HFF-Myc (cell line): ENCODE measurements at regions not wholly inside any gene's neighbourhood (a gene's known extent, or its start where the extent isn't known, plus 50 kb on each side); places are given as distances from the start of the nearest gene placed in this dataset.
A peak's percentile ranks its signal among the peaks of the same experiment; 100 is the strongest.

Source experiments
- DNase-seq: peaks from one replicate; pipeline ENCODE4 v3.0.0-alpha.2; 2011; ENCODE audit warnings: low read depth; ENCODE audit errors: extremely low read depth
- H3K4me3 ChIP-seq: replicated peaks from 2 replicates; pipeline ENCODE4 v1.5.1; 2011; ENCODE audit warnings: low read depth, mild to moderate bottlenecking, control low read depth, low read length
- CTCF ChIP-seq: IDR thresholded peaks from 2 replicates; pipeline ENCODE4 v1.5.1; 2012; ENCODE audit warnings: mild to moderate bottlenecking, low read depth, low read length, control low read depth; ENCODE audit errors: missing control alignments

DNA sequence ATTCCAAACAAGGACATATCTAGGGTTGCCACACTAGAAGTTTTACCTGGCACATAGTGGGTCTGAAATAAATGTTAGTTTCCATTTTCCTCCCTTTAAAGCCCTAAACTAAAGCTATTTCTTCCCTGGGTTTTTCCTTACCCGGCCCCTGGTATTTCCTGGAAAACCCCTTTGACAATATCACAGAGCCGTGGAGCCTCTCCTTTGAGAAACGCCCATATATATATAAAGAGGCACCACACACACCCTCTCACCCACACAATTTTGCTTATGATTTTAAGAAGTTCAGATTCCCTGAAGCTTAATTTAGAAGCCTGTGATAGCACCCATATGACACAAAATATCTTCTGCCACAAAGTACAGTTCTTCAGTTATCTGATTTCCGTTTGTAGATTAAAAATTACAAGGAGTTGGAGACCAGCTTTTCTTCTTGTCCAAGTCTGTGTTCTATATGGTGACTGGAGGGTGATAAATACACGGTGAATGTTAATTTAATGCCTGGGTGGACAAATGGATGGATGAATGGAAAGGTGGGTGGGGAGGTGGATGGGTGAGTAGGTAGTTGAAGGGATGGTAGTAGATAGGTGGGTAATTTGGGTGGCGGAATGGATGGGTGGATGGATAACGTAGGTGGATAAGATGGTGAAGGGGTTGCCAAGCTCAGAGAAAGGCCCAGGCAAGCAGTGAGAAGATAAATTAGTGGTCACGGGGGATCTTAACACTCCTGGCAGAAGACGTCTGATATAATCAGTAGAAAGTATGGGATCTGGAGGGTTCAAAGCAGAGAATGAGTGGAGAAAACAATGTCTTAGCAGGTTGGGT, 154.4 kb upstream of the FGGY start:
- no peak overlapping the region for H3K4me3 ChIP-seq
- no peak for TF ChIP-seq CTCF
- DNase-seq, result no peak

DNA sequence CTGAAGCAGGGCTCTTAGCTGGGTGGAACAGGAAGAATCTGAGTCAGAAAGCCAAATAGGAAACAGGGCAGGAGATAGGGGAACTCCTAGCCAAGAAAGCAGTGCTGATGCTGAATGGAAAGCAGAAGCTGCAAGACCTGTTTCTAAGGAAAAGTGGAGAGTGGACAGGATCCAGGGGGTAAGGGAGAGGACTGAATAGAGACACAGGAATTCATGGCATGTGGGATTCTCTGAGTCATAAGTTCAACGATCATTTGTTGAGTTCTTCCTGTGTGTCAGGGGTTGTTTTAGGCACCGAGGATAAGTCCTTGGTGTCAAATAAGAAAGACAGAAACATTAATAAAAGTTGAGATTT, 153.8 kb upstream of the FGGY start:
- DNase-seq, result peak; percentile 89
- no peak overlapping the region for H3K4me3 ChIP-seq
- no peak for TF ChIP-seq CTCF

- TF ChIP-seq CTCF, result no peak
- no peak overlapping the region for H3K4me3 ChIP-seq
- DNase-seq, result no peak
These were observed 153.1 kb upstream of the FGGY start for GRCh38 chr1:59143811-59144210.

- no peak for TF ChIP-seq CTCF
- no peak for DNase-seq
- H3K4me3 ChIP-seq, result no peak overlapping the region
These were observed 151.9 kb upstream of the FGGY start for GRCh38 chr1:59144959-59145358.

DNA sequence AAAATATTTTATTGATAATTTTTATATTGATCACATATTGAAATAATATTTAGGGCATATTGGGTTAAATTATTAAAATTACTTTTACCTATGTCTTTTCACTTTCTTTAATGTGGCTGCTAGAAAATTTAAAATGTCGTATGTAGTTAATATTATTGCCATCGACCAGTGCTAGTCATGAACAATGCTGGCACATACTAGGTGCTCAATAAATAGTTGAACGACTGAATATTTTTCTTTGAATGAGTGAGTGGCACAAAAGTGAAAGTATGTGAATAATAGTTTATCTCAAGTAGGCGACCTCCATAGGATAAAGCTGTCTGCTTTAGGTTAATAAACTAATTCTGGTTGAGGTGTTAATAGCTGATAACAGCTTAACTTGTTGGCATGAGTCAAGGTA, 150.8 kb upstream of the FGGY start:
- no peak overlapping the region for H3K4me3 ChIP-seq
- DNase-seq, result no peak
- TF ChIP-seq CTCF, result no peak

DNA sequence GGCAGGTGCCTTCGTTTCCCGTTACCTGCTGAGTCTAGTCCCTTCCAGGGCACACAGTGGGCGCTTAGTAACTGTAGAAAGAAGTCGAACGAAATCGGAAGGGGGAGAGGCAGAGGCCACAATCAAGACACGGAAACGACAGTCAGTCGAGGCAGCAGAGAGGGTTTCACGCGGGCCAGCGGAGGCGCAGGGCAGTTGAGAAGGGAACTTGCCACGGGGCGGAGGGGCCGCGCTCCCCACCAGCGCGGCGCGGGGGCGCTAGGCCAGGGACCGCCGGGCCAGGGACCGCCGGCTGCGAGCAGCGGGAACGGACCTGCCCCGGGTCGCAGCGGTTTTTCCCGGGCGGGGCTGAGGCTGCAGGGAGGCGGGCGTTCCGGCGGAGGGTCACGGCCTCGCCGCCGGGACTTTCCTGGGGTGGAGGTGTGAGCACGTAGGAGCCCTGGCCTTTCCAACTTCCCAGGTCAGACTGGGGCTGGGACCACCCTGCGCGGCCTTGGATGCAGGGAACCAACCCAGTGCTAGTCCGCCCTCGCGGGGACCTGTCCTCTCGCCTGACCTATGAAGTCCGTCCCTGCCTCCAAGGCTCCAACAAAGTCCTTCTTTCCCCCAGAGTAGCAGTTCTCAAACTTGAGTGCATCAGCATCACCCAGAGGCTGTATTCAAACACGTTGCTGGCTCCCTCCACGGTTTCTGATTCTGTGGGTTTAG, 150.1 kb upstream of the FGGY start:
- peak overlapping the region; percentile 29 for H3K4me3 ChIP-seq
- no peak for DNase-seq
- no peak for TF ChIP-seq CTCF
